ENCODE measurements at regions not wholly inside any gene's neighbourhood (a gene's known extent, or its start where the extent isn't known, plus 50 kb on each side); places are given as distances from the start of the nearest gene placed in this dataset.
"Not testable (repeated sequence)": the region's sequence is repeated elsewhere in the genome, so short reads cannot be mapped to it uniquely, and the experiment has no call there.

DNA sequence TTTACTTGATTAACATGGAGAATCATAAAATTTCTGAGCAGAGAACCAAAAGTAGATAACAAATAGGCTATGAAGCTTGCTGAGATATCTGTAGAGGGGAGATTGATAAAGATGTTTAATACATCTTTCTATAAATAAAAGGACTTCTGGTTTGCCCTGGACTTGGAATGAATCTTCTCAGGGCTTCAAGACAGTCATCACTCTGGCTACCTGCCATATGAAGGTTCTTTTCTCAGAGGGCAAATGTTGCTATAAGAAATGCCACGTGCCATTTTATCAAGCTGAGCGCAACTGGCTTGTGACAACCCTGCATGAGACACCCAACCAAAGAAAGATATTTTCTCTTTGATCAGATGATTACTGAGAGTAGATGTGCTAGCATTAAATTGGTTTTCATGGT lies 192.5 kb downstream of the WNT5A start:
- DNase-seq, result no peak

GRCh38 chr3:55292360-55292759 lies 194.7 kb downstream of the WNT5A start:
- DNase-seq, result no peak

DNA sequence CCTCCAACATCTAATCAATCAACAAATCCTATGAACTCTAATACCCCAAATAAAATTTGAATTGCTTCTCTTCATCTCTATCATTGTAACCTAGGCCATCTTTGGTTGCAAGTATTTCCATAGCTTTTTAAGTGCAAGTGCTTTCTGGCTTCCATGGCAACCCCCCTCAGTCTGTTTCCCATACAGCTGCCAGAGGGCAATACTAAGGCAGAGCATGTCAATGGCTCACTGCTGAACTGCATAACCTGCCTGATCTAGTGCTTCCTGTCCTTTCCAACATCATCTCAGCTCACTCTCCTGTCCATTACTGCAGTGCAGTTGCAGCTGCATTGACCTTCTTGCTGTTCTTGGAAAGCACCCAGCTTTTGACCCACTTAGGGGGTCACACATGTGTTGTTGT lies 198.4 kb downstream of the WNT5A start:
- DNase-seq, result no peak

GRCh38 chr3:55286693-55287092 lies 200.4 kb downstream of the WNT5A start:
- DNase-seq, result no peak

DNA sequence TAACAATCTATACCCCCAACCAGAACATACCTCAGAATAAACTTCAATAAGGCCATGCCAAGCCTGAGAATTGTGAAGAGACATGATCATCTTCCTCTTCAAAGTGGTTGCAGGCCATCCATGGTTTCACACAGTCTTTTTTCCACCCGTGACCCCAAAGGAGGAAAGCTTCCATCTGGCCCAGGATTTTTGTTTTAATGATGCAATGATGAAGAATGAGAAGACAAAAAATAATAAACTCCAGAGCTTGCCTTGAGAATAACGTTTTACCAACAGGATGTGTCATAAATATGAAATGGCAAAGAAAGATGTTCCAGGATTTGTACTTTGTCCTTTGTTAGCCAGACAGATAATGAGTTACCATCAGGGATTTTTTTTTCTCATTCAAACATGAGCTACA lies 201.9 kb downstream of the WNT5A start:
- DNase-seq, result no peak

- DNase-seq, result no peak
Observed at GRCh38 chr3:55283441-55283925, 203.6 kb downstream of the WNT5A start.

DNA sequence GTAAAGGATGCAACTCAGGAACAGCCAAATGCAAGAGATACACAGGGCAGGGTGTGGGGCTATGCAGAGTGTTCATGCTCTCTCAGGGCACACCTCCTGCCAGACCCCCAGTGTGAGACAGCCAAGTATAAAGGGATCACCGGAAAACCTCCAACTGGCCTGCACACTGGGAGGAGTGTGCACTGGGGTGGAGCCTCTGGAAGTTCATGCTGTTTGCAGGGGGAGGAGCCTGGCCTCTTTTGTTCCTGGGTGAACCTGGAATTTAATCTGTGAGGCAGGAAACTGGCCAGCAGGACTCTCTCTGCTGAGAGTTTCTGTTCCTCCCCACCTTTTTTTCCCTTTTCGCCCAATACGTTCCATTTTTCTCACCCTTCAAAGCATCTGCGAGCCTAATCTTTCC lies 204.1 kb downstream of the WNT5A start:
- DNase-seq, result no peak

DNA sequence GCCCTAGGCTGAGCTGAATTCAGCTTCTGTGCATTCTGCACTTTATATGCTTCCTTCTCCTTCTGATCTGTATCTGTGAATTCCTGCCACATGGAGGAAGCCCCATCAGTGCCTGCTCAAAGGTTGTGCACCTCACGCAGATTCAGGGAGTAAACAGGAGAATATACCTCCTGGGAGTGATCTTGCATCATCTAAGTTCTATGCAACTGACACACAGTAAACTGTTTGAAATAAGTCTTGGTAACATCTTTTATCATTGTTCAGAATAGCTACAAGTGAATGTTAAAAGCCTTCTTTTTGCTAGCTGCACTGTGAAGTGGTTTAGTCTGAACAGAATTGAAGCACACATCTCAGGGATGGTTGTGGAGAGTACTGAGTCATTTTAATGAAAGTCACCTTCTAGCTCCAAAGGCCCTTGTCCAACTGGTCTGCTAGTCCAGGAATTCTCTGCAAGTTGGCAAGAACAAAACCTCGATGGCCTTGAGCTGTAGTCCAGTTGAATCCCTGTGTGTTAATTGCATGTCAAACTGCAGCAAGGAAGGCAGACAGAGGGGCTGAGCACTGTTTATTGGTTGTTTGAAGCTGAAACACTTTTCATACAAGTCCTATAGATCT lies 215.0 kb downstream of the WNT5A start:
- DNase-seq, result no peak

- no peak for DNase-seq
Observed at GRCh38 chr3:55271549-55271948, 215.6 kb downstream of the WNT5A start.

DNA sequence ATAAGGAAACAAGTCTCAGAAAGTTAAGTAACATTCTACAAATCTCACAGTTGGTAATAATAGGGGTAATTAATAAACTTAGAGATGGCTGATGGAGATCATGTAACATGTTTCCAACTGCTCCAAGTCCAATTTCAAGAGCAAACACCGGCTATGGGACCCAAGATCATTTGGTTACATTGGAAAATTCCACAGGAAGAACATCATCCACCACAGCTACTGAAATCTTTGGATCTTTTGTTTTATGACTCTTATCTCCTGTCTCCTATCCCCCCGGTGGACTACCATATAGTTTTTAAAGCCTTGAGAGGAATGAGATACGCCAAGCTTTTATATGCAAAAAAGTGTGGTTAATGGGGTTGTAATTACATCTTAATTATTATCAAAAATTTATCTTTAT lies 216.1 kb downstream of the WNT5A start:
- DNase-seq, result no peak

- DNase-seq, result no peak
Observed at GRCh38 chr3:55269636-55270035, 217.5 kb downstream of the WNT5A start.

DNA sequence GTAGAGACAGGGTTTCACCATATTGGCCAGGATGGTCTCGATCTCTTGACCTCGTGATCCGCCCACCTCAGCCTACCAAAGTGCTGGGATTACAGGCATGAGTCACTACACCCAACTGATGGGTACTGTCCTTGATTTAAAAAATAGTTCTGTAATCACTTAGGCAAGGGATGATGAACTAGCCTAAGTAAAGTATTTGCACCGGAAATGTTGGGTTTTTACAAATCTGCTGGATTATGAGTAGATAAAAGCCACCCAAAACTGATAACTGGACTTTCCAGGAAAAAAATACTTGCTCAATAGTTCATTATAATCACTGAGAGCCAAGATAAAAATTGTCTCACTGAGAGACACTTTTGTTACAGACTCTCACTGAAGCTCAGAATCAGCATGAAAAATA lies 218.0 kb downstream of the WNT5A start:
- DNase-seq, result no peak

DNA sequence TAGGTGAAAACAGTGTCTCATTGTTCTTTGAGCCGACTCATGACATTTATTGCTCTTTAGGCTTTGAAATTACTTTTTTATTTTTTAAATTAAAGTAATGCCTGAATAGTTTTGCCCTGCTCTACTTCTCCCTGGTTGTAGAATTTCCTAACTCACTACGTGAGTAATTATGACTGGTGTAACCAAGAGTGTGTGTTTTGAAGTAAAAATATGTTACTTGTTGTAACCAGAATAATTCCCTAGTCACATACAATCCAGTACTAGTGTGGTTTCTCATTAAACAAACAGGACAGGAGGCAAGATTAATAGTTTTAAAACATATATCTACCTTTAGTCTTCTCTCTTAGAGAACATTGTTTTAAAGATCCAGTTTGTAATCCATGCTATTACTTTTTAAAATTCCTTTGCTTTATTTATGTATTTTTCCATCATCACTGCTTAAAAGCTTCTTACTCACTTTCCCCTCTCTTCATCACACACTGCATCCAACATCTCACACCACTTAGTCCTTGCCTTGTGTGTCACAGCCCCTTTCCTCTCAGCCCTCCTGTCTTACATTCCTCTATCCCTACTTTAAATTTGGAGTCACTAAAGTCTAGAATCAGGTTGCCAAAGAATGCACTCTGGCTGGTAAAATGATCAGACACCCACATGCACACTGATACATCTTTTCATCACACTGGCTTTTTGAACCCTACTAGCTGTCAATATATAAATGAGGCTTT lies 219.7 kb downstream of the WNT5A start:
- no peak for DNase-seq

DNA sequence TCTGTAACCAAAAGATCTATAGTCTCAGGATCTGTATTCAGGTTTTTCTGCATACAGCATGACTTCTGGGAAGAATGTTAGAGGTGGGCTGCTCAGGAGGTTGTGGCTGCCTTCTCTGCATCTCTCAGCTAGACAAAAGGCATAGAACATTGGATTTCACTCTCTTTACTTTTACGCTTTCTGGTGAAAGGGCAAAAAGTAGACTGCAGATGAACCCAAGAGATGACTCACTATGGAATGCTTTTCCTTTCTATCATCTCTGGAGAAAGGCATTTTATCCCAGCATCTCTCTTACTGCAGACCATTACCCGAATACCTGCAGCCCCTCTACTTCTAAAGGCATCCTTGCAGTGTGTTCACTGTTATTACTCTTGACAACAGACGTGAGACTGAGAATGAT lies 222.2 kb downstream of the WNT5A start:
- no peak for DNase-seq

DNA sequence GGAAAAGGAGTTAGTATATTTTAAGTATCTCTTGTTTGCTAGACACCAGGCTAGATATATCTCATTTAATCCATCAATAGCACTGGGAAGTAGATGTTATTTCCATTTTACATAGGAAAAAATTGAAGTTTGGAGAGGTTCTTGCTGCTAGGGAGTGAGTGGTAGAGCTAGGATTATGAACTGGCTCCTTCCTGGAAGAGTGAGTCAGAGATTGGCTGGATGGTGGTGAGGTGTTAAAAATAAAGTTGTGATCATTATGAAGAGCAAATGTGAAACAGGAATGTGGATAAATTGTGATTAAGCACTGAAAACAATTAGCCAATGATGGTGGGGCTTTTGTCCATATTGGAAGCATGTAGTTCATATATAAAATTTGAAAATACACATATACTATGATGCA lies 234.2 kb downstream of the WNT5A start:
- no peak for DNase-seq

GRCh38 chr3:55249156-55249555 lies 237.9 kb downstream of the WNT5A start:
- not testable (repeated sequence) for DNase-seq

- no peak for DNase-seq
Observed at GRCh38 chr3:55247666-55248065, 239.4 kb downstream of the WNT5A start.

GRCh38 chr3:55246033-55246432 lies 241.1 kb downstream of the WNT5A start:
- no peak for DNase-seq

GRCh38 chr3:55245351-55245750 lies 241.8 kb downstream of the WNT5A start:
- no peak for DNase-seq

- DNase-seq, result no peak
Observed at GRCh38 chr3:55244247-55244646, 242.9 kb downstream of the WNT5A start.

GRCh38 chr3:55243678-55244077 lies 243.4 kb downstream of the WNT5A start:
- DNase-seq, result no peak

- no peak for DNase-seq
Observed at GRCh38 chr3:55242921-55243320, 244.2 kb downstream of the WNT5A start.

- DNase-seq, result no peak
Observed at GRCh38 chr3:55241098-55241497, 246.0 kb downstream of the WNT5A start.

GRCh38 chr3:55235416-55235815 lies 251.7 kb downstream of the WNT5A start:
- no peak for DNase-seq

DNA sequence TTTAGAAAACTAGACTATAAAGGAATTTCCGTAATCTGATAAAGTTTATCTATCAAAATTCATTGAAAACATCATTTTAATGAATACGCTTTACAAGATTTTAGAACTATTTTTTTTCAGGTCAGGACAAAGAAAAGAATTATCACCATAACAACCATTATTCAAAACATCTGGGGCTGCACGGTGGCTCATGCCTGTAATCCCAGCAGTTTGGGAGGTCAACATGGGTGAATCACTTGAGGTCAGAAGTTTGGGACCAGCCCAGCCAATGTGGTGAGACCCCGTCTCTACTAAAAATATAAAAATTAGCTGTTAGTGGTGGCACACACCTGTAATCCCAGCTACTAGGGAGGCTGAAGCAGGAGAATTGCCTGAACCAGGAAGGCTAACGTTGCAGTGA lies 260.4 kb downstream of the WNT5A start:
- no peak for DNase-seq
